RWPE2 (cell line): ENCODE measurements at regions not wholly inside any gene's neighbourhood (a gene's known extent, or its start where the extent isn't known, plus 50 kb on each side); places are given as distances from the start of the nearest gene placed in this dataset.

Source experiments
- ATAC-seq: fragments of 200-7000 bp; cut with Tn5 transposase; 3 replicates; pipeline ENCODE4 v1.9.1; 2021; ENCODE audit warnings: low read depth
- DNase-seq: peaks from one replicate; pipeline ENCODE4 v3.0.0-alpha.2; 2020; ENCODE audit warnings: low spot score
- H3K27ac ChIP-seq: fragments of 450-650 bp; 2 replicates; pipeline ENCODE4 v1.5.1; 2017; ENCODE audit warnings: mild to moderate bottlenecking; ENCODE audit not compliant: poor library complexity, severe bottlenecking
- H3K27me3 ChIP-seq: fragments of 250-450 bp; sonication (Bioruptor Pico); 2 replicates; pipeline ENCODE4 v1.5.1; 2021; ENCODE audit warnings: mild to moderate bottlenecking, moderate library complexity; ENCODE audit not compliant: insufficient read depth, poor library complexity, severe bottlenecking
- H3K36me3 ChIP-seq: fragments of 250-450 bp; sonication (Bioruptor Pico); 2 replicates; pipeline ENCODE4 v1.5.1; 2020; ENCODE audit warnings: low read depth, mild to moderate bottlenecking, moderate library complexity
- H3K4me1 ChIP-seq: fragments of 250-450 bp; sonication (Bioruptor Pico); 2 replicates; pipeline ENCODE4 v1.5.1; 2021; ENCODE audit warnings: mild to moderate bottlenecking, moderate library complexity; ENCODE audit not compliant: insufficient read depth, poor library complexity, severe bottlenecking
- H3K4me3 ChIP-seq: fragments of 250-450 bp; sonication (Bioruptor Pico); 2 replicates; pipeline ENCODE4 v1.5.1; 2021; ENCODE audit warnings: mild to moderate bottlenecking, moderate library complexity; ENCODE audit not compliant: severe bottlenecking
- H3K9me3 ChIP-seq: fragments of 250-450 bp; sonication (Bioruptor Pico); 2 replicates; pipeline ENCODE4 v1.5.1; 2021; ENCODE audit warnings: mild to moderate bottlenecking, moderate library complexity; ENCODE audit not compliant: severe bottlenecking
- CTCF ChIP-seq: fragments of 450-650 bp; IDR thresholded peaks from one replicate; pipeline ENCODE4 v1.5.1; 2017; ENCODE audit warnings: mild to moderate bottlenecking, moderate library complexity; ENCODE audit not compliant: poor library complexity, severe bottlenecking

GRCh38 chr4:163865010-163865409 is 370.5 kb downstream of the TMA16 start:
- Histone ChIP-seq H3K27ac (no peak overlapping the region), H3K27me3 (no peaks in the 10 kb centered on the region), H3K4me3 (no peak overlapping the region), H3K4me1 (peaks cover 9% of the 10 kb centered on the region), H3K36me3 (no peaks in the 10 kb centered on the region), H3K9me3 (no peaks in the 10 kb centered on the region)
- no peak for TF ChIP-seq CTCF
- ATAC-seq (no peak), DNase-seq (no peak)

DNA sequence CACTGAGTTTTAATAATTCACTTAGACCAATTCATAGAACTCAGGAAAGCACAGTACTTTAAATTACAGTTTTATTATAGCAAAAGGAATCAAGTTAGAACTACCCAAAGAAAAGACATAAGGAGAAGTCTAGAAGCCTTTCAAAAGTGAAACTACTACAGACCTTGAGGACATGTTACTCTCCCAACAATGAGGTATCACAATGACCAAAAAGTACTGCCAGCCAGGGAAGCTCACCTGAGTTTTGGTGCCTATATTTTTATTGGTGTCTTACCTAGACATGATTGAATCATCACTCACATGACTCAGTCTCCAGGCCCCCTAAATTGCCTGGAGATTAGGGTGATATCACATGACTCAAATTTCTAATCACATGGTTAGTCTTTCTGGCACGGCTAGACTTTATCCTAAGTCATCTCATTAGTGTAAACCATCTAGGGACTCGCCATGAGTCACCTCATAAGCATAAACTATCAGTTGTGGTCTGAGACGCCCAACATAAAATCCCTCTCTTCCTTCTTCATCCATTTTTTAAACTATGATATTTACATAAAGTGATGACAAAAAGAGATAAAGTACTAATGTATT is 372.3 kb downstream of the TMA16 start:
- Histone ChIP-seq H3K9me3 (no peaks in the 10 kb centered on the region), H3K36me3 (no peaks in the 10 kb centered on the region), H3K4me3 (peak overlapping the region; percentile 6), H3K27ac (no peak overlapping the region), H3K4me1 (peaks cover 9% of the 10 kb centered on the region), H3K27me3 (no peaks in the 10 kb centered on the region)
- no peak for TF ChIP-seq CTCF
- no peak for DNase-seq
- ATAC-seq, result peak; percentile 79

DNA sequence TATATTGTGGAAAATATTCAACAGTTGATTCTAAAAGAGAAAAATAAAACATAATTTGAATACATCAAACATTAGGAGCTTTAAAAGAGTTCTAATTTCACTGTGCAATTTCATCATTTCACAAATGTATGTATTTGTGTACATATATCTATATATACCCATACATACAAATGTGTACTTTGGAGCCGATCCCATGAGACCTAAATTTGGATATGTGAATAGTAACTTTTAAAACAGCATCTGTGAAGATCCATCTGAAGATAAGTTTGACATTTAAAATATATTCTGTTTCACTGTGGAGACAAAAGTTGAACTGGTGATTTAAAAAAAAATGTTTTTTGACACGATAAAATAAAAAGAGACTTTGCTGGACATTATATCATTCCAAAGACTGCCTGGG is 374.0 kb downstream of the TMA16 start:
- Histone ChIP-seq H3K9me3 (no peaks in the 10 kb centered on the region), H3K27ac (no peak overlapping the region), H3K4me3 (no peak overlapping the region), H3K36me3 (no peaks in the 10 kb centered on the region), H3K4me1 (peaks cover 9% of the 10 kb centered on the region), H3K27me3 (no peaks in the 10 kb centered on the region)
- TF ChIP-seq CTCF, result no peak
- no peak for DNase-seq
- no peak for ATAC-seq

GRCh38 chr4:163871078-163871477 is 376.6 kb downstream of the TMA16 start:
- DNase-seq (no peak), ATAC-seq (no peak)
- H3K9me3 ChIP-seq, result no peaks in the 10 kb centered on the region
- no peaks in the 10 kb centered on the region for H3K27me3 ChIP-seq
- H3K4me1 ChIP-seq, result peaks cover 18% of the 10 kb centered on the region
- H3K27ac ChIP-seq, result no peak overlapping the region
- no peak for TF ChIP-seq CTCF
- H3K4me3 ChIP-seq, result no peak overlapping the region
- no peaks in the 10 kb centered on the region for H3K36me3 ChIP-seq

- no peak for DNase-seq
- Histone ChIP-seq H3K4me3 (no peak overlapping the region), H3K9me3 (no peaks in the 10 kb centered on the region), H3K36me3 (no peaks in the 10 kb centered on the region), H3K27me3 (no peaks in the 10 kb centered on the region), H3K4me1 (peaks cover 9% of the 10 kb centered on the region), H3K27ac (peak overlapping the region; percentile 30)
- TF ChIP-seq CTCF, result no peak
- ATAC-seq, result peak; percentile 69; the same call in 2 of the 3 replicates
Observed at GRCh38 chr4:163875327-163875726, 380.8 kb downstream of the TMA16 start.
